EL (cell line): ENCODE measurements at regions not wholly inside any gene's neighbourhood (a gene's known extent, or its start where the extent isn't known, plus 50 kb on each side); places are given as distances from the start of the nearest gene placed in this dataset.

Source experiments
- DNase-seq: peaks from one replicate; pipeline ENCODE4 v3.0.0-alpha.2; 2016

GRCh38 chr14:58697930-58698642, 60.3 kb downstream of the DACT1 start:
- DNase-seq = no peak

- DNase-seq = peak; percentile 25
Observed at GRCh38 chr14:58699681-58700205, 62.0 kb downstream of the DACT1 start.

- DNase-seq = no peak
Observed at GRCh38 chr14:58701156-58701555, 63.4 kb downstream of the DACT1 start.

- no peak for DNase-seq
Observed at GRCh38 chr14:58701604-58702003, 63.8 kb downstream of the DACT1 start.

- no peak for DNase-seq
Observed at GRCh38 chr14:58702441-58703160, 64.8 kb downstream of the DACT1 start.

GRCh38 chr14:58703161-58703506, 65.4 kb downstream of the DACT1 start:
- DNase-seq = no peak

- DNase-seq = peak; percentile 20
Observed at GRCh38 chr14:58705066-58705465, 67.3 kb downstream of the DACT1 start.

GRCh38 chr14:58707949-58708348, 70.2 kb downstream of the DACT1 start:
- no peak for DNase-seq

GRCh38 chr14:58709949-58710348, 72.2 kb downstream of the DACT1 start:
- no peak for DNase-seq

GRCh38 chr14:58711382-58711781, 73.6 kb downstream of the DACT1 start:
- no peak for DNase-seq

GRCh38 chr14:58712357-58712756, 74.6 kb downstream of the DACT1 start:
- DNase-seq = no peak

GRCh38 chr14:58713677-58714076, 75.9 kb downstream of the DACT1 start:
- DNase-seq = no peak

GRCh38 chr14:58716706-58717105, 78.9 kb downstream of the DACT1 start:
- no peak for DNase-seq

- DNase-seq = no peak
Observed at GRCh38 chr14:58717211-58717610, 79.4 kb downstream of the DACT1 start.

- DNase-seq = no peak
Observed at GRCh38 chr14:58717813-58718212, 80.1 kb downstream of the DACT1 start.

GRCh38 chr14:58718226-58719205, 80.8 kb downstream of the DACT1 start:
- no peak for DNase-seq

- no peak for DNase-seq
Observed at GRCh38 chr14:58721723-58722122, 84.0 kb downstream of the DACT1 start.

- no peak for DNase-seq
Observed at GRCh38 chr14:58722441-58722840, 84.7 kb downstream of the DACT1 start.

GRCh38 chr14:58724206-58724605, 86.4 kb downstream of the DACT1 start:
- no peak for DNase-seq

- DNase-seq = no peak
Observed at GRCh38 chr14:58724702-58725101, 86.9 kb downstream of the DACT1 start.

GRCh38 chr14:58725226-58725625, 87.5 kb downstream of the DACT1 start:
- no peak for DNase-seq

GRCh38 chr14:58725871-58726270, 88.1 kb downstream of the DACT1 start:
- no peak for DNase-seq

- DNase-seq = peak; percentile 25
Observed at GRCh38 chr14:58730792-58731464, 93.2 kb downstream of the DACT1 start.
